Breast epithelium (tissue), 4 donors: ENCODE measurements at regions not wholly inside any gene's neighbourhood (a gene's known extent, or its start where the extent isn't known, plus 50 kb on each side); places are given as distances from the start of the nearest gene placed in this dataset.

Experiments
- DNase-seq, 2 donors: peaks; one replicate each; pipeline ENCODE4 v3.0.0-alpha.2; 2019; ENCODE audit warnings: low spot score in 2 of 2
- H3K27ac ChIP-seq, 2 donors: fragments of 200-600 bp; sonication (generic) in 1 of 2; one replicate each; pipeline ENCODE4 v1.5.1; 2016 to 2019; ENCODE audit warnings: mild to moderate bottlenecking in 1 of 2
- H3K27me3 ChIP-seq, 2 donors: fragments of 200-600 bp; sonication (generic) in 1 of 2; one replicate each; pipeline versions ENCODE4 v1.5.1 to v1.6.0; 2017 to 2019; ENCODE audit warnings: control low read depth in 1 of 2, mild to moderate bottlenecking in 1 of 2
- H3K36me3 ChIP-seq: fragments of 200-600 bp; one replicate; pipeline ENCODE4 v1.5.1; 2019
- H3K4me1 ChIP-seq, 2 donors: fragments of 200-600 bp; sonication (generic); one replicate each; pipeline ENCODE4 v1.5.1; 2016 to 2019; ENCODE audit warnings: control low read depth in 1 of 2
- H3K4me3 ChIP-seq, 3 donors: fragments of 200-600 bp; sonication (generic); 1 replicate in 2 of 3; 2 replicates in 1 of 3; pipeline ENCODE4 v1.5.1; 2016 to 2019; ENCODE audit warnings: mild to moderate bottlenecking in 3 of 3, moderate library complexity in 2 of 3
- H3K9me3 ChIP-seq, 2 donors: fragments of 200-600 bp; sonication (generic) in 1 of 2; one replicate each; pipeline ENCODE4 v1.5.1; 2016 to 2019; ENCODE audit warnings: control low read depth in 1 of 2
- POLR2A ChIP-seq: fragments of 450-650 bp; IDR thresholded peaks from one replicate; pipeline ENCODE4 v1.6.1; 2016; ENCODE audit warnings: antibody characterized with exemption, mild to moderate bottlenecking, moderate library complexity
- POLR2AphosphoS5 ChIP-seq, 3 donors: sonication (generic); formaldehyde crosslinking; IDR thresholded peaks; one replicate each; pipeline ENCODE4 v1.6.1; 2017; ENCODE audit warnings: antibody characterized with exemption in 3 of 3
- intact Hi-C: fragments of 100-400 bp; cut with DNase I; formaldehyde crosslinking; loops from one replicate; pipeline ENCODE4 v1.15.1; 2023; ENCODE audit warnings: low total_unique reads
- TF ChIP-seq, protein P1 (sequence below), 3 donors: fragments of 450-650 bp; IDR thresholded peaks; one replicate each; pipeline ENCODE4 v1.5.1; 2016 to 2017; ENCODE audit warnings: antibody characterized with exemption in 3 of 3, mild to moderate bottlenecking in 3 of 3, moderate library complexity in 3 of 3

DNA sequence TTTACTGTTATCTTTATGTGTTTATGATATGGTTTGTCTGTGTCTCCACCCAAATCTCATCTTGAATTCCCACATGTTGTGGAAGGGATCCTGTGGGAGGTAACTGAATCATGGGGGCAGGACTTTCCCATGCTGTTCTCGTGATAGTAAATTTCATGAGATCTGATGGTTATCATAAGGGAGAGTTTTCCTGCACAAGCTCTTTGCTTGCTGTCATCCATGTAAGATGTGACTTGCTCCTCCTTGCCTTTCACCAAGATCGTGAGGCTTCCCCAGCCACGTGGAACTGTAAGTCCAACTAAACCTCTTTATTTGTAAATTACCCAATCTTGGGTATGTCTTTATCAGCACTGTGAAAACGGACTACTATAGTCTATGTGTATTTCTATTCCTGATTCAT, 539.0 kb downstream of the ARL4A start:
- no peaks in the 10 kb centered on the region for H3K36me3 ChIP-seq
- TF ChIP-seq POLR2A (no peak), POLR2AphosphoS5 (IDR thresholded peaks at IDR 0.05) (no peak)
- TF ChIP-seq, protein P1, sequence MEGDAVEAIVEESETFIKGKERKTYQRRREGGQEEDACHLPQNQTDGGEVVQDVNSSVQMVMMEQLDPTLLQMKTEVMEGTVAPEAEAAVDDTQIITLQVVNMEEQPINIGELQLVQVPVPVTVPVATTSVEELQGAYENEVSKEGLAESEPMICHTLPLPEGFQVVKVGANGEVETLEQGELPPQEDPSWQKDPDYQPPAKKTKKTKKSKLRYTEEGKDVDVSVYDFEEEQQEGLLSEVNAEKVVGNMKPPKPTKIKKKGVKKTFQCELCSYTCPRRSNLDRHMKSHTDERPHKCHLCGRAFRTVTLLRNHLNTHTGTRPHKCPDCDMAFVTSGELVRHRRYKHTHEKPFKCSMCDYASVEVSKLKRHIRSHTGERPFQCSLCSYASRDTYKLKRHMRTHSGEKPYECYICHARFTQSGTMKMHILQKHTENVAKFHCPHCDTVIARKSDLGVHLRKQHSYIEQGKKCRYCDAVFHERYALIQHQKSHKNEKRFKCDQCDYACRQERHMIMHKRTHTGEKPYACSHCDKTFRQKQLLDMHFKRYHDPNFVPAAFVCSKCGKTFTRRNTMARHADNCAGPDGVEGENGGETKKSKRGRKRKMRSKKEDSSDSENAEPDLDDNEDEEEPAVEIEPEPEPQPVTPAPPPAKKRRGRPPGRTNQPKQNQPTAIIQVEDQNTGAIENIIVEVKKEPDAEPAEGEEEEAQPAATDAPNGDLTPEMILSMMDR (IDR thresholded peaks at IDR 0.05), result no peak
- no peaks in the 10 kb centered on the region for H3K9me3 ChIP-seq
- H3K4me3 ChIP-seq, result no peak overlapping the region
- H3K4me1 ChIP-seq, result no peaks in the 10 kb centered on the region
- no peak for DNase-seq
- intact Hi-C loops, result no loop called here
- no peak overlapping the region for H3K27ac ChIP-seq
- no peaks in the 10 kb centered on the region for H3K27me3 ChIP-seq

DNA sequence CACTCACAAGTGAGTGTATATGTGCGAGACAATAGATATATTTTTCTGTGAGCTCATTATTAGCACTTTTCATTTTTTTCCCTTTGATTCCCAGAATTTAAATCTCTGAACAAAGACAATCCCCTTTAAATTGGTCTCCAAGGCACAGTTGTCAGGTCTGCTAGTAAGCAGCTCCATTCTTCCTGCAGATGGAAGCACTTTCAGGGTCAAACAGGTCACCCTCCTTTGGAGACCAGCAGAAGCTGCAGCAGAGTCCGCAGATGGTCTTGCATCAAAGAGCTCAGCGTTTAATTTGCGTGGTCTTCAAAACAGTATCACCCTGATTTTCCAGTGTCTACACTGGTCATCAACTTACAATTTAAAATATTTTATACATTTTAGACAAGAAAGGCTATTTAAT, 543.8 kb downstream of the ARL4A start:
- intact Hi-C loops, result no loop called here
- no peak for DNase-seq

DNA sequence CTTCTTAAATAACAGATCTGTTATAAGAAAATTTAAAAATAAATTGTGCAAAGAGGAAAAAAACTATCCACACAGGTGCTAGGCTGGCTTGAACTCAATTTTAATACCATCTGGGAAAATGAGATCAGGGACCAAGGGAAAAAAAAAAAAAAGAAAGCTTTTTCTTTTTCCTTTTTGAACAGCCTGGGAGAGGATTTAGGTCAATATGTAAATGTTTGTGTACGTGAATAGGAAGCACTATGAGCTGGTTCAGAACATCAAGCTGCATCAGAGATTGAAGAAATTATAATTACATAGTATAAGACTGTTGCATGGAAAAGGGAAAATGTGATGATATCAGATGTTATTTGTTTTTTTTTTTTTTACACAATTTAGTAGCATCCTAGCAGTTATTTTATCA, 548.0 kb downstream of the ARL4A start:
- Histone ChIP-seq H3K9me3 (no peaks in the 10 kb centered on the region), H3K36me3 (no peaks in the 10 kb centered on the region), H3K27me3 (no peaks in the 10 kb centered on the region), H3K27ac (no peak overlapping the region), H3K4me1 (no peaks in the 10 kb centered on the region), H3K4me3 (no peak overlapping the region)
- intact Hi-C loops, result no loop called here
- DNase-seq, result no peak
- TF ChIP-seq POLR2AphosphoS5 (IDR thresholded peaks at IDR 0.05), result no peak
- TF ChIP-seq POLR2A, result no peak
- TF ChIP-seq, protein P1 (IDR thresholded peaks at IDR 0.05), result no peak

More for the DNA sequence above, 543.8 kb downstream of the ARL4A start:
- TF ChIP-seq, protein P1 (IDR thresholded peaks at IDR 0.05), result no peak
- TF ChIP-seq POLR2AphosphoS5 (IDR thresholded peaks at IDR 0.05), result no peak
- no peak for TF ChIP-seq POLR2A
- no peaks in the 10 kb centered on the region for H3K4me1 ChIP-seq
- H3K9me3 ChIP-seq, result no peaks in the 10 kb centered on the region
- no peaks in the 10 kb centered on the region for H3K27me3 ChIP-seq
- H3K27ac ChIP-seq, result no peak overlapping the region
- no peak overlapping the region for H3K4me3 ChIP-seq
- no peaks in the 10 kb centered on the region for H3K36me3 ChIP-seq

DNA sequence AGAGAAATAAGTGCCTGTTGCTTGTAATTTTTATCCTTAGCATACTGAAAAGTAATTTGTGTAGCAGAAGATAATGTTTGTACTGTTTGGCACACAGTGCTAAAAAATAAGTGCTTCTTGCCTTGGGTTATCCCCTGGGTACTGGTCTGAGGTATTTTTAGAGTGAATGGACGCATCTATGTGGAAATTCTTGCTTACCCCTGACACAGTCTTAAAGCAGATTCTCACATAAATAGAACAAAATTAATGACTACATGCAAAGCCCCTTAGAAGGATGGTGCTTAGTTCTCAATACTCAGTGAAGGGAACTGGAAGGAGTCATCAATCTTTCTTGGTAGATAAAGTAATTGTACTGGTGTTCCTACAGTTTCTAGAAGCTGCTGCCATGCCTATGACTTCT, 548.6 kb downstream of the ARL4A start:
- DNase-seq, result no peak
- Histone ChIP-seq H3K36me3 (no peaks in the 10 kb centered on the region), H3K9me3 (no peaks in the 10 kb centered on the region), H3K4me3 (no peak overlapping the region), H3K4me1 (no peaks in the 10 kb centered on the region), H3K27ac (no peak overlapping the region), H3K27me3 (no peaks in the 10 kb centered on the region)
- TF ChIP-seq POLR2AphosphoS5 (IDR thresholded peaks at IDR 0.05), result no peak
- TF ChIP-seq, protein P1 (IDR thresholded peaks at IDR 0.05), result no peak
- TF ChIP-seq POLR2A, result no peak
- intact Hi-C loops, result no loop called here

DNA sequence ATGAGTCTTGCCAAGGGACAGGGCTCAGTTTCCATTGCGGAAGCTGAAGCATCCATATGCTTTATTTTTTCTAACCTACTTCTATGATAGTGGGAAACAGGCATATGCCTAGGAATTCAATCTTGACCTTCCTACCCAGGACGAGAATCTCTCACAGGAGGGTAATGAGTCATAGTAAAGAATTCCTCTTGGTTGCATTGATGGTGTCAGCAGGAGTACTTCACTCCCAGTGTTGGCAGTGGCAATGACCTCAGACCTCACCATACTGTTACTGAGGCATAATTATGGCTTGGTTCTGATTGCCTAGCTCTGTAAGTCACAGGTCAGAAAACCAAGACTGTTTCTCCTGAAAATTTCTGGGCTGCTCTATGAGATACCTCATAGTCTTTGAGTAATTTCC, 552.9 kb downstream of the ARL4A start:
- DNase-seq, result no peak
- no peaks in the 10 kb centered on the region for H3K27me3 ChIP-seq
- H3K4me1 ChIP-seq, result no peaks in the 10 kb centered on the region
- H3K9me3 ChIP-seq, result no peaks in the 10 kb centered on the region
- no peaks in the 10 kb centered on the region for H3K36me3 ChIP-seq
- no peak for TF ChIP-seq POLR2AphosphoS5 (IDR thresholded peaks at IDR 0.05)
- no peak for TF ChIP-seq POLR2A
- TF ChIP-seq, protein P1 (IDR thresholded peaks at IDR 0.05), result no peak
- intact Hi-C loops, result no loop called here
- no peak overlapping the region for H3K4me3 ChIP-seq
- no peak overlapping the region for H3K27ac ChIP-seq
